Gastrocnemius medialis (tissue), 4 donors: ENCODE measurements at regions not wholly inside any gene's neighbourhood (a gene's known extent, or its start where the extent isn't known, plus 50 kb on each side); places are given as distances from the start of the nearest gene placed in this dataset.

ENCODE experiments used
- POLR2A ChIP-seq, 2 donors: fragments of 450-650 bp; IDR thresholded peaks; one replicate each; pipeline ENCODE4 v1.6.1; 2017; ENCODE audit warnings: antibody characterized with exemption in 2 of 2, mild to moderate bottlenecking in 2 of 2, moderate library complexity in 2 of 2
- TF ChIP-seq, protein P1 (sequence below), 5 experiments: fragments of 450-650 bp in 3 of 5; fragments of 200-600 bp in 2 of 5; sonication (generic) in 2 of 5; IDR thresholded peaks in 4 of 5; conservative IDR thresholded peaks in 1 of 5; 1 replicate in 4 of 5; 2 replicates in 1 of 5; pipeline ENCODE4 v1.5.1; 2016 to 2019; ENCODE audit warnings: antibody characterized with exemption in 5 of 5, mild to moderate bottlenecking in 3 of 5, moderate library complexity in 3 of 5

DNA sequence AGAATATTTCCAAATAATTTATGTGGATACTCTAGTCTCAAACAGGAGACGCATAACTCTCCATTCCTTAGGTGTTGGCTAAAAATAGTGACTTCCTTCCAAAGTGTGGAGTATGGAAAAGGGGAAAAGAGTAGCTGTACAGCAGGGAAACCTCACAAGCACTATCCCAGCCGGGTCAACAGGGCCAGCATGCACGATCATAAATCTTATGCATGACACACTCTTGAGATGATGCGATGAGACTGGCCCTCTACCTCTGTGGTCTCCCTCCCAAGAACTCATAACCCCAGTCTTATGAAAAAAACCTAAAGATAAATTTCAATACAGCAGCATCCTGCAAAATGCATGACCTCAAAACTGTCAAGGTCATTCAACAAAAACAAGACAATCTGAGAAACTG lies 197.3 kb downstream of the TEX36 start:
- TF ChIP-seq, protein P1, sequence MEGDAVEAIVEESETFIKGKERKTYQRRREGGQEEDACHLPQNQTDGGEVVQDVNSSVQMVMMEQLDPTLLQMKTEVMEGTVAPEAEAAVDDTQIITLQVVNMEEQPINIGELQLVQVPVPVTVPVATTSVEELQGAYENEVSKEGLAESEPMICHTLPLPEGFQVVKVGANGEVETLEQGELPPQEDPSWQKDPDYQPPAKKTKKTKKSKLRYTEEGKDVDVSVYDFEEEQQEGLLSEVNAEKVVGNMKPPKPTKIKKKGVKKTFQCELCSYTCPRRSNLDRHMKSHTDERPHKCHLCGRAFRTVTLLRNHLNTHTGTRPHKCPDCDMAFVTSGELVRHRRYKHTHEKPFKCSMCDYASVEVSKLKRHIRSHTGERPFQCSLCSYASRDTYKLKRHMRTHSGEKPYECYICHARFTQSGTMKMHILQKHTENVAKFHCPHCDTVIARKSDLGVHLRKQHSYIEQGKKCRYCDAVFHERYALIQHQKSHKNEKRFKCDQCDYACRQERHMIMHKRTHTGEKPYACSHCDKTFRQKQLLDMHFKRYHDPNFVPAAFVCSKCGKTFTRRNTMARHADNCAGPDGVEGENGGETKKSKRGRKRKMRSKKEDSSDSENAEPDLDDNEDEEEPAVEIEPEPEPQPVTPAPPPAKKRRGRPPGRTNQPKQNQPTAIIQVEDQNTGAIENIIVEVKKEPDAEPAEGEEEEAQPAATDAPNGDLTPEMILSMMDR (IDR thresholded peaks at IDR 0.05 in 4 of 5, conservative IDR thresholded peaks at IDR 0.05 in 1 of 5): no peak
- TF ChIP-seq POLR2A (IDR thresholded peaks at IDR 0.05): no peak
